ENCODE measurements at regions not wholly inside any gene's neighbourhood (a gene's known extent, or its start where the extent isn't known, plus 50 kb on each side); places are given as distances from the start of the nearest gene placed in this dataset.

- DNase-seq (ENCODE audit: low read depth in 2 of 2) = no peak
Observed at GRCh38 chr7:155215576-155216325, 81.9 kb upstream of the INSIG1 start.

- DNase-seq (ENCODE audit: low read depth in 2 of 2) = no peak
Observed at GRCh38 chr7:155216475-155217272, 81.0 kb upstream of the INSIG1 start.

- no peak for DNase-seq (ENCODE audit: low read depth in 2 of 2)
Observed at GRCh38 chr7:155217634-155218033, 80.0 kb upstream of the INSIG1 start.

- DNase-seq (ENCODE audit: low read depth in 2 of 2) = no peak
Observed at GRCh38 chr7:155218276-155219153, 79.2 kb upstream of the INSIG1 start.

GRCh38 chr7:155219154-155219531 lies 78.5 kb upstream of the INSIG1 start:
- no peak for DNase-seq (ENCODE audit: low read depth in 2 of 2)

GRCh38 chr7:155219947-155220769 lies 77.5 kb upstream of the INSIG1 start:
- DNase-seq (ENCODE audit: low read depth in 2 of 2) = no peak

- DNase-seq (ENCODE audit: low read depth in 2 of 2) = no peak
Observed at GRCh38 chr7:155220903-155221302, 76.8 kb upstream of the INSIG1 start.

- no peak for DNase-seq (ENCODE audit: low read depth in 2 of 2)
Observed at GRCh38 chr7:155221547-155221946, 76.1 kb upstream of the INSIG1 start.

- no peak for DNase-seq (ENCODE audit: low read depth in 2 of 2)
Observed at GRCh38 chr7:155222061-155222460, 75.6 kb upstream of the INSIG1 start.

- DNase-seq (ENCODE audit: low read depth in 2 of 2) = no peak
Observed at GRCh38 chr7:155222573-155222972, 75.1 kb upstream of the INSIG1 start.

GRCh38 chr7:155223021-155223420 lies 74.7 kb upstream of the INSIG1 start:
- DNase-seq (ENCODE audit: low read depth in 2 of 2) = no peak

- no peak for DNase-seq (ENCODE audit: low read depth in 2 of 2)
Observed at GRCh38 chr7:155223503-155223902, 74.2 kb upstream of the INSIG1 start.

- no peak for DNase-seq (ENCODE audit: low read depth in 2 of 2)
Observed at GRCh38 chr7:155224116-155224811, 73.4 kb upstream of the INSIG1 start.

GRCh38 chr7:155225095-155225494 lies 72.6 kb upstream of the INSIG1 start:
- no peak for DNase-seq (ENCODE audit: low read depth in 2 of 2)

- no peak for DNase-seq (ENCODE audit: low read depth in 2 of 2)
Observed at GRCh38 chr7:155225516-155225915, 72.2 kb upstream of the INSIG1 start.

GRCh38 chr7:155226261-155227003 lies 71.2 kb upstream of the INSIG1 start:
- no peak for DNase-seq (ENCODE audit: low read depth in 2 of 2)

- no peak for DNase-seq (ENCODE audit: low read depth in 2 of 2)
Observed at GRCh38 chr7:155227004-155227787, 70.5 kb upstream of the INSIG1 start.

GRCh38 chr7:155227788-155228458 lies 69.8 kb upstream of the INSIG1 start:
- DNase-seq (ENCODE audit: low read depth in 2 of 2) = no peak

GRCh38 chr7:155228459-155228845 lies 69.2 kb upstream of the INSIG1 start:
- no peak for DNase-seq (ENCODE audit: low read depth in 2 of 2)

Data from stimulated activated CD8-positive, alpha-beta memory T cell treated with anti-CD3 and anti-CD28 coated beads, Interleukin-15, amount 100 ng/mL, for 4 hours (primary cell).